GM12892 (cell line): ENCODE measurements at regions not wholly inside any gene's neighbourhood (a gene's known extent, or its start where the extent isn't known, plus 50 kb on each side); places are given as distances from the start of the nearest gene placed in this dataset.

ENCODE experiments used
- POLR2A ChIP-seq: IDR thresholded peaks from 2 replicates; pipeline ENCODE4 v1.6.1; 2011; ENCODE audit warnings: low read depth, low read length, control low read depth
- POLR2AphosphoS5 ChIP-seq: IDR thresholded peaks from 2 replicates; pipeline ENCODE4 v1.6.1; 2011; ENCODE audit warnings: low read depth, low read length, control low read depth

GRCh38 chr18:41155910-41156851, 798.9 kb upstream of the PIK3C3 start:
- no peak for TF ChIP-seq POLR2A
- TF ChIP-seq POLR2AphosphoS5 = no peak
